ENCODE measurements at regions not wholly inside any gene's neighbourhood (a gene's known extent, or its start where the extent isn't known, plus 50 kb on each side); places are given as distances from the start of the nearest gene placed in this dataset.

GRCh38 chr14:22152161-22152870, 436.7 kb downstream of the DAD1 start:
- no peak for TF ChIP-seq PCBP2 (optimal IDR thresholded peaks at IDR 0.05; ENCODE audit: low read depth, low read length, poor library complexity, severe bottlenecking)
- no peak for TF ChIP-seq MAX (IDR thresholded peaks at IDR 0.05)
- TF ChIP-seq CTCF (CRISPR knock-in tag; IDR thresholded peaks at IDR 0.05): no peak
- no peak for TF ChIP-seq GABPA (IDR thresholded peaks at IDR 0.05; ENCODE audit: low read depth, low read length)
- TF ChIP-seq GABPA (CRISPR knock-in tag; IDR thresholded peaks at IDR 0.05; ENCODE audit: low read depth): no peak
- no peak for TF ChIP-seq MAFK (conservative IDR thresholded peaks at IDR 0.05 in 1 of 2, IDR thresholded peaks at IDR 0.05 in 1 of 2; ENCODE audit: low read length in 2 of 2)
- TF ChIP-seq ZNF317 (CRISPR knock-in tag; IDR thresholded peaks at IDR 0.05): no peak
- TF ChIP-seq HOXA7 (CRISPR knock-in tag; IDR thresholded peaks at IDR 0.05): no peak
- no peak for TF ChIP-seq KLF9 (CRISPR knock-in tag; IDR thresholded peaks at IDR 0.05; ENCODE audit: low read depth)
- no peak for TF ChIP-seq EP300 (IDR thresholded peaks at IDR 0.05; ENCODE audit: low read depth in 2 of 2, low read length in 2 of 2)
- no peak for TF ChIP-seq EP300 (CRISPR knock-in tag; IDR thresholded peaks at IDR 0.05; ENCODE audit: borderline replicate concordance)
- TF ChIP-seq NR2C2 (CRISPR knock-in tag; IDR thresholded peaks at IDR 0.05; ENCODE audit: borderline replicate concordance): no peak
- no peak for TF ChIP-seq ZNF136 (CRISPR knock-in tag; IDR thresholded peaks at IDR 0.05; ENCODE audit: low read depth)

Measured in HepG2 (cell line).